Right lobe of liver (tissue), 6 donors: ENCODE measurements at regions not wholly inside any gene's neighbourhood (a gene's known extent, or its start where the extent isn't known, plus 50 kb on each side); places are given as distances from the start of the nearest gene placed in this dataset.

Experiments used
- ATAC-seq, 4 donors: fragments of 200-7000 bp; cut with Tn5 transposase; one replicate each; pipeline ENCODE4 v1.9.1; 2020; ENCODE audit warnings: mild to moderate bottlenecking in 4 of 4, moderate library complexity in 4 of 4
- DNase-seq, 3 donors: peaks; one replicate each; pipeline ENCODE4 v3.0.0-alpha.2; 2020
- H3K27ac ChIP-seq, 3 donors: fragments of 200-600 bp; one replicate each; pipeline ENCODE4 v1.8.0; 2022
- H3K27me3 ChIP-seq, 2 donors: fragments of 200-600 bp; one replicate each; pipeline ENCODE4 v1.8.0; 2022
- H3K36me3 ChIP-seq, 4 donors: fragments of 200-600 bp; sonication (generic) in 1 of 4; one replicate each; pipeline versions ENCODE4 v1.5.1 to v1.8.0; 2017 to 2022; ENCODE audit warnings: control low read depth in 1 of 4
- H3K4me1 ChIP-seq, 4 donors: fragments of 200-600 bp; sonication (generic) in 1 of 4; one replicate each; pipeline versions ENCODE4 v1.5.1 to v1.8.0; 2017 to 2022; ENCODE audit warnings: control low read depth in 1 of 4
- H3K4me3 ChIP-seq, 3 donors: fragments of 200-600 bp; one replicate each; pipeline ENCODE4 v1.8.0; 2022
- H3K9me3 ChIP-seq, 4 donors: fragments of 200-600 bp; sonication (generic) in 1 of 4; one replicate each; pipeline versions ENCODE4 v1.5.1 to v1.8.0; 2017 to 2022; ENCODE audit warnings: control low read depth in 1 of 4
- POLR2A ChIP-seq: fragments of 450-650 bp; IDR thresholded peaks from one replicate; pipeline ENCODE4 v1.6.1; 2017; ENCODE audit warnings: antibody characterized with exemption, mild to moderate bottlenecking
- WGBS: methylation state at CpG from one replicate; pipeline ENCODE4 v1.1.6; 2018; ENCODE audit warnings: low coverage, low lambda C conversion rate; ENCODE audit not compliant: insufficient coverage; ENCODE audit errors: missing lambda C conversion rate; 5-methylcytosine and 5-hydroxymethylcytosine counted together
- intact Hi-C, 2 donors: fragments of 100-400 bp; cut with DNase I; formaldehyde crosslinking; loops; one replicate each; pipeline versions ENCODE4 v1.11.2 to v1.14.1; 2022
- TF ChIP-seq, protein P1 (sequence below), 4 donors: fragments of 200-600 bp in 3 of 4; fragments of 450-650 bp in 1 of 4; IDR thresholded peaks; one replicate each; pipeline versions ENCODE4 v1.5.1 to v1.8.0; 2016 to 2022; ENCODE audit warnings: antibody characterized with exemption in 4 of 4, mild to moderate bottlenecking in 2 of 4
- donor health status: DM: no; HTN: yes; CAD: no.
- donor health status: DM: no; HTN: no; CAD: no.
- donor health status: DM: no; HTN: no; CAD: no.
- donor health status: DM: no; HTN: yes; CAD: no.
- donor health status: DM: no; HTN: yes; CAD: no.

DNA sequence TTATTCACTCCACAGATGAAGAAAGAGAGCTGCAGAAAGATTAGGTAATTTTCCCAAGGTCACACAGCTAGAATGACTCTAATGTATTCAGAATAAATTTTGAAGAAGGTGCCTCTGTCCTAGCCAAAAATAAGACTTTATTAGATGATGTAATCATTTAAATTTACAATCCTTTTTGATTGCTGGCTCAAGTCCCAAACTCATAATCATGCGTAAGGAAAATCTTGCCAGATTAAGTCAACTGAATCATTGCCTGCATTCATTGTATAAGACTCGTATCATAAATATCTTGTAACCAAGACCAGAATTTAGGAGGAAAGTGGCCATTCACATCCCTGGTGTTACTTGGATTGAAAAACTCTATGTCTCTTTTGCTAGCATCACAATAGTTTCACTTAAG, 53.1 kb upstream of the STK39 start:
- WGBS, result 86% methylated on average over 2 of the region's 2 CpGs
- Histone ChIP-seq H3K27me3 (no peaks in the 10 kb centered on the region), H3K9me3 (no peaks in the 10 kb centered on the region), H3K36me3 (no peaks in the 10 kb centered on the region), H3K4me1 (no peaks in the 10 kb centered on the region), H3K27ac (no peak overlapping the region), H3K4me3 (no peak overlapping the region)
- intact Hi-C loops, result no loop called here
- DNase-seq (no peak), ATAC-seq (no peak)
- TF ChIP-seq, protein P1, sequence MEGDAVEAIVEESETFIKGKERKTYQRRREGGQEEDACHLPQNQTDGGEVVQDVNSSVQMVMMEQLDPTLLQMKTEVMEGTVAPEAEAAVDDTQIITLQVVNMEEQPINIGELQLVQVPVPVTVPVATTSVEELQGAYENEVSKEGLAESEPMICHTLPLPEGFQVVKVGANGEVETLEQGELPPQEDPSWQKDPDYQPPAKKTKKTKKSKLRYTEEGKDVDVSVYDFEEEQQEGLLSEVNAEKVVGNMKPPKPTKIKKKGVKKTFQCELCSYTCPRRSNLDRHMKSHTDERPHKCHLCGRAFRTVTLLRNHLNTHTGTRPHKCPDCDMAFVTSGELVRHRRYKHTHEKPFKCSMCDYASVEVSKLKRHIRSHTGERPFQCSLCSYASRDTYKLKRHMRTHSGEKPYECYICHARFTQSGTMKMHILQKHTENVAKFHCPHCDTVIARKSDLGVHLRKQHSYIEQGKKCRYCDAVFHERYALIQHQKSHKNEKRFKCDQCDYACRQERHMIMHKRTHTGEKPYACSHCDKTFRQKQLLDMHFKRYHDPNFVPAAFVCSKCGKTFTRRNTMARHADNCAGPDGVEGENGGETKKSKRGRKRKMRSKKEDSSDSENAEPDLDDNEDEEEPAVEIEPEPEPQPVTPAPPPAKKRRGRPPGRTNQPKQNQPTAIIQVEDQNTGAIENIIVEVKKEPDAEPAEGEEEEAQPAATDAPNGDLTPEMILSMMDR (IDR thresholded peaks at IDR 0.05), result no peak
- no peak for TF ChIP-seq POLR2A

DNA sequence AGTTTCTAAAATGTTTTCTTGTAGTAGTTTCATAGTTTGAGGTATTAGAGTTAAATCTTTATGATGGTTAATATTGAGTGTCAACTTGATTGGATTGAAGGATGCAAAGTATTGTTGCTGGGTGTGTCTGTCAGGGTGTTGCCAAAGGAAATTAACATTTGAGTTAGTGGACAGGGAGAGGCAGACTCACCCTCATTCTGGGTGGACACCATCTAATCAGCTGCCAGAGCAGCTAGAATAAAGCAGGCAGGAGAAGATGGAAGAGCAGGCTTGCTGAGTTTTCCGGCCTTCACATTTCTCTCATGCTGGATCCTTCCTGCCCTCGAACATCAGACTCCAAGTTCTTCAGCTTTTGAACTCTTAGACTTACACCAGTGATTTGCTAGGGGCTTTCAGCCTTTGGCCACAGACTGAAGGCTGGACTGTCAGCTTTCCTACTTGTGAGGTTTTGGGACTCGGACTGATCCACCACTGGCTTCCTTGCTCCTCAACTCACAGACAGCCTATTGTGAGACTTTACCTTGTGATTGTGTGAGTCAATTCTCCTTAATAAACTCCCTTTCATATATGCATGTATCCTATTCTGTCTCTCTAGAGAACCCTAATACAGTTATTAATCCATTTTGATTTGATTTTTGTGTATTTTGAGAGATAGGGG, 56.8 kb upstream of the STK39 start:
- no peak overlapping the region for H3K27ac ChIP-seq
- DNase-seq (no peak), ATAC-seq (no peak)
- no peaks in the 10 kb centered on the region for H3K36me3 ChIP-seq
- 100% methylated on average over 2 of the region's 3 CpGs for WGBS
- no peaks in the 10 kb centered on the region for H3K4me1 ChIP-seq
- TF ChIP-seq POLR2A, result no peak
- TF ChIP-seq, protein P1 (IDR thresholded peaks at IDR 0.05), result no peak
- no peaks in the 10 kb centered on the region for H3K9me3 ChIP-seq
- no peaks in the 10 kb centered on the region for H3K27me3 ChIP-seq
- no peak overlapping the region for H3K4me3 ChIP-seq
- intact Hi-C loops, result no loop called here

DNA sequence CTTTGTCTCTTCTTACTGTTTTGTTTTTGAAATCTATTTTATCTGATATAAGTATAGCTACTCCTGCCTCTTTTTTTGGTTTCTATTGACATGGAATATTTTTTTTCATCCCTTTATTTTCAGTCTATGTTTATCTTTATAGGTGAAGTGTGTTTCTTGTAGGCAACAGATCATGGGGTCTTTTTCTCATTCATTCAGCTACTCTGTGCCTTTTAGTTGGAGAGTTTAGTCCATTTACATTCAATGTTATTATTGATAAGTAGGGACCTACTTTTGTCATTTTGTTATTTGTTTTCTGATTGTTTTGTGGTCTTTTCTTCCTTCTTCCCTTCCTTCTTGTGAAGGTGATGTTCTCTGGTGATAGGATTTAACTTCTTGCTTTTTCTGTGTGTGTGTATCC, 60.0 kb upstream of the STK39 start:
- Histone ChIP-seq H3K36me3 (no peaks in the 10 kb centered on the region), H3K9me3 (no peaks in the 10 kb centered on the region), H3K27ac (no peak overlapping the region), H3K4me3 (no peak overlapping the region), H3K4me1 (no peaks in the 10 kb centered on the region), H3K27me3 (no peaks in the 10 kb centered on the region)
- intact Hi-C loops, result no loop called here
- no peak for DNase-seq
- no peak for ATAC-seq
- TF ChIP-seq, protein P1 (IDR thresholded peaks at IDR 0.05), result no peak
- no peak for TF ChIP-seq POLR2A

DNA sequence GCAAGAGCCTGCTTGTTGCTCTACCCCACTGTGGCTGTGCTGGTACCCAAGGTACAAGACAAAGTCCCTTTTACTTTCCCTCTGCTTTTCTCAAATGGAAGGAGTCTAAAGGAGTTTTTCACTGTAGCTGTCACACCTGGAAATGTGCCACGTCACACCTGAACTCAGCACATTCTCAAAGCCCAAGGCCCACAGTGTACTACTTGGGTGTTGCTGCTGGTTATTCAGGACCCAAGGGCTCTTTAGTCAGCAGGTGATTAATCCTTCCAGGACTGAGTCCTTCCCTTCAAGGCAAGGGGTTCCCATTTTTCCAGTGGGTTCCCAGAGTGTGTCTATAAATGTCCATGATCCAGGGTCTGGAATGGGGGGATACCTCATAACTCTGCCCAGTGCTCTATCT, 63.2 kb upstream of the STK39 start:
- H3K4me3 ChIP-seq, result no peak overlapping the region
- H3K27ac ChIP-seq, result no peak overlapping the region
- intact Hi-C loops, result no loop called here
- no peak for TF ChIP-seq POLR2A
- TF ChIP-seq, protein P1 (IDR thresholded peaks at IDR 0.05), result no peak
- DNase-seq (no peak), ATAC-seq (no peak)
- 57% methylated on average over 1 of the region's 1 CpG for WGBS
- H3K27me3 ChIP-seq, result no peaks in the 10 kb centered on the region
- no peaks in the 10 kb centered on the region for H3K4me1 ChIP-seq
- no peaks in the 10 kb centered on the region for H3K9me3 ChIP-seq
- no peaks in the 10 kb centered on the region for H3K36me3 ChIP-seq
